ENCODE measurements at regions not wholly inside any gene's neighbourhood (a gene's known extent, or its start where the extent isn't known, plus 50 kb on each side); places are given as distances from the start of the nearest gene placed in this dataset.

GRCh38 chr6:159642995-159643394 is 50.0 kb downstream of the SOD2 start:
- no peaks in the 10 kb centered on the region for H3K36me3 ChIP-seq (ENCODE audit: low read depth)
- H3K4me3 ChIP-seq (ENCODE audit: severe bottlenecking) = no peak overlapping the region
- ATAC-seq (ENCODE audit: low read depth) (no peak), DNase-seq (ENCODE audit: low spot score) (no peak)
- no peak for TF ChIP-seq CTCF (IDR thresholded peaks at IDR 0.05; ENCODE audit: poor library complexity, severe bottlenecking)
- H3K27me3 ChIP-seq (ENCODE audit: insufficient read depth, poor library complexity, severe bottlenecking) = no peaks in the 10 kb centered on the region
- no peaks in the 10 kb centered on the region for H3K4me1 ChIP-seq (ENCODE audit: insufficient read depth, poor library complexity, severe bottlenecking)
- H3K9me3 ChIP-seq (ENCODE audit: severe bottlenecking) = no peaks in the 10 kb centered on the region
- H3K27ac ChIP-seq (ENCODE audit: poor library complexity, severe bottlenecking) = no peak overlapping the region

- no peak for TF ChIP-seq CTCF (IDR thresholded peaks at IDR 0.05; ENCODE audit: poor library complexity, severe bottlenecking)
- H3K4me3 ChIP-seq (ENCODE audit: severe bottlenecking) = no peak overlapping the region
- no peaks in the 10 kb centered on the region for H3K27me3 ChIP-seq (ENCODE audit: insufficient read depth, poor library complexity, severe bottlenecking)
- no peaks in the 10 kb centered on the region for H3K4me1 ChIP-seq (ENCODE audit: insufficient read depth, poor library complexity, severe bottlenecking)
- ATAC-seq (ENCODE audit: low read depth) = no peak
- no peak for DNase-seq (ENCODE audit: low spot score)
- no peak overlapping the region for H3K27ac ChIP-seq (ENCODE audit: poor library complexity, severe bottlenecking)
- H3K9me3 ChIP-seq (ENCODE audit: severe bottlenecking) = no peaks in the 10 kb centered on the region
- H3K36me3 ChIP-seq (ENCODE audit: low read depth) = no peaks in the 10 kb centered on the region
Measured at GRCh38 chr6:159642481-159642880, 50.6 kb downstream of the SOD2 start.

GRCh38 chr6:159640722-159641482 is 52.1 kb downstream of the SOD2 start:
- no peaks in the 10 kb centered on the region for H3K4me1 ChIP-seq (ENCODE audit: insufficient read depth, poor library complexity, severe bottlenecking)
- no peaks in the 10 kb centered on the region for H3K9me3 ChIP-seq (ENCODE audit: severe bottlenecking)
- no peak overlapping the region for H3K4me3 ChIP-seq (ENCODE audit: severe bottlenecking)
- H3K27me3 ChIP-seq (ENCODE audit: insufficient read depth, poor library complexity, severe bottlenecking) = no peaks in the 10 kb centered on the region
- no peak overlapping the region for H3K27ac ChIP-seq (ENCODE audit: poor library complexity, severe bottlenecking)
- H3K36me3 ChIP-seq (ENCODE audit: low read depth) = no peaks in the 10 kb centered on the region
- TF ChIP-seq CTCF (IDR thresholded peaks at IDR 0.05; ENCODE audit: poor library complexity, severe bottlenecking) = no peak
- no peak for DNase-seq (ENCODE audit: low spot score)
- ATAC-seq (ENCODE audit: low read depth) = no peak

- no peak for ATAC-seq (ENCODE audit: low read depth)
- Histone ChIP-seq H3K27ac (ENCODE audit: poor library complexity, severe bottlenecking) (no peak overlapping the region), H3K36me3 (ENCODE audit: low read depth) (no peaks in the 10 kb centered on the region), H3K4me3 (ENCODE audit: severe bottlenecking) (no peak overlapping the region), H3K9me3 (ENCODE audit: severe bottlenecking) (no peaks in the 10 kb centered on the region), H3K27me3 (ENCODE audit: insufficient read depth, poor library complexity, severe bottlenecking) (no peaks in the 10 kb centered on the region), H3K4me1 (ENCODE audit: insufficient read depth, poor library complexity, severe bottlenecking) (no peaks in the 10 kb centered on the region)
- no peak for TF ChIP-seq CTCF (IDR thresholded peaks at IDR 0.05; ENCODE audit: poor library complexity, severe bottlenecking)
- no peak for DNase-seq (ENCODE audit: low spot score)
Measured at GRCh38 chr6:159640322-159640721, 52.7 kb downstream of the SOD2 start.

- Histone ChIP-seq H3K4me1 (ENCODE audit: insufficient read depth, poor library complexity, severe bottlenecking) (no peaks in the 10 kb centered on the region), H3K27ac (ENCODE audit: poor library complexity, severe bottlenecking) (no peak overlapping the region), H3K9me3 (ENCODE audit: severe bottlenecking) (no peaks in the 10 kb centered on the region), H3K36me3 (ENCODE audit: low read depth) (no peaks in the 10 kb centered on the region), H3K4me3 (ENCODE audit: severe bottlenecking) (no peak overlapping the region), H3K27me3 (ENCODE audit: insufficient read depth, poor library complexity, severe bottlenecking) (no peaks in the 10 kb centered on the region)
- DNase-seq (ENCODE audit: low spot score) (no peak), ATAC-seq (ENCODE audit: low read depth) (no peak)
- no peak for TF ChIP-seq CTCF (IDR thresholded peaks at IDR 0.05; ENCODE audit: poor library complexity, severe bottlenecking)
Measured at GRCh38 chr6:159639721-159640120, 53.3 kb downstream of the SOD2 start.
